Mesenchymal stem cell (in vitro differentiated cells and primary cell): ENCODE measurements at regions not wholly inside any gene's neighbourhood (a gene's known extent, or its start where the extent isn't known, plus 50 kb on each side); places are given as distances from the start of the nearest gene placed in this dataset.

Experiments used
- DNase-seq: peaks from one replicate; pipeline ENCODE4 v3.0.0-alpha.2; 2013
- H2AFZ ChIP-seq: one replicate; pipeline ENCODE4 v1.6.1; 2013; ENCODE audit warnings: low read depth, mild to moderate bottlenecking, control low read depth, inconsistent platforms, low read length, moderate library complexity
- H2AK5ac ChIP-seq: 2 replicates; pipeline ENCODE4 v1.6.1; 2013; ENCODE audit warnings: low read length, moderate library complexity, mild to moderate bottlenecking, inconsistent platforms; ENCODE audit not compliant: severe bottlenecking
- H2BK120ac ChIP-seq: one replicate; pipeline ENCODE4 v1.6.1; 2013; ENCODE audit warnings: low read depth, mild to moderate bottlenecking, inconsistent platforms, low read length, moderate library complexity
- H2BK12ac ChIP-seq, 2 experiments: one replicate each; pipeline ENCODE4 v1.6.1; 2013; ENCODE audit warnings: inconsistent platforms in 2 of 2, low read length in 2 of 2, mild to moderate bottlenecking in 2 of 2, moderate library complexity in 2 of 2, control low read depth in 1 of 2
- H2BK15ac ChIP-seq: one replicate; pipeline ENCODE4 v1.6.1; 2013; ENCODE audit warnings: mild to moderate bottlenecking, low read depth, inconsistent platforms; ENCODE audit not compliant: poor library complexity, severe bottlenecking
- H2BK5ac ChIP-seq: 2 replicates; pipeline ENCODE4 v1.6.1; 2013; ENCODE audit warnings: low read depth, mild to moderate bottlenecking, low read length, control low read depth, inconsistent platforms; ENCODE audit not compliant: poor library complexity, severe bottlenecking
- H3K14ac ChIP-seq, 2 experiments: one replicate each; pipeline ENCODE4 v1.6.1; 2013; ENCODE audit warnings: inconsistent platforms in 2 of 2, low read length in 2 of 2, control low read depth in 1 of 2, mild to moderate bottlenecking in 1 of 2, moderate library complexity in 1 of 2
- H3K18ac ChIP-seq, 2 experiments: one replicate each; pipeline ENCODE4 v1.6.1; 2013; ENCODE audit warnings: inconsistent platforms in 2 of 2, low read length in 2 of 2, control low read depth in 1 of 2, low read depth in 1 of 2, mild to moderate bottlenecking in 1 of 2
- H3K23ac ChIP-seq, 2 experiments: one replicate each; pipeline ENCODE4 v1.6.1; 2013; ENCODE audit warnings: inconsistent platforms in 2 of 2, low read length in 2 of 2, mild to moderate bottlenecking in 2 of 2, moderate library complexity in 2 of 2, control low read depth in 1 of 2
- H3K27ac ChIP-seq: 2 replicates; pipeline ENCODE4 v1.5.1; 2013; ENCODE audit warnings: mild to moderate bottlenecking, moderate library complexity, low read length, control low read depth, inconsistent platforms; ENCODE audit not compliant: poor library complexity, severe bottlenecking
- H3K27me3 ChIP-seq, 2 experiments: 2 replicates each; pipeline versions ENCODE4 v1.6.1 to v1.7.0; 2013; ENCODE audit warnings: low read length in 2 of 2, mild to moderate bottlenecking in 2 of 2, moderate library complexity in 2 of 2, control low read depth in 1 of 2, inconsistent platforms in 1 of 2; ENCODE audit not compliant: control insufficient read depth in 1 of 2, insufficient read depth in 1 of 2
- H3K36me3 ChIP-seq, 2 experiments: 2 replicates each; pipeline versions ENCODE4 v1.6.1 to v1.7.0; 2013; ENCODE audit warnings: low read length in 2 of 2, control low read depth in 1 of 2, inconsistent platforms in 1 of 2, low read depth in 1 of 2, mild to moderate bottlenecking in 1 of 2; ENCODE audit not compliant: insufficient read depth in 2 of 2, control insufficient read depth in 1 of 2
- H3K4ac ChIP-seq, 2 experiments: one replicate each; pipeline ENCODE4 v1.6.1; 2013; ENCODE audit warnings: inconsistent platforms in 2 of 2, low read length in 2 of 2, mild to moderate bottlenecking in 2 of 2, moderate library complexity in 2 of 2, control low read depth in 1 of 2, low read depth in 1 of 2
- H3K4me1 ChIP-seq: 2 replicates; pipeline ENCODE4 v1.6.1; 2013; ENCODE audit warnings: low read depth, low read length, control low read depth; ENCODE audit not compliant: control insufficient read depth, insufficient read depth
- H3K4me2 ChIP-seq: 2 replicates; pipeline ENCODE4 v1.6.1; 2013; ENCODE audit warnings: low read length, mild to moderate bottlenecking, inconsistent platforms; ENCODE audit not compliant: poor library complexity, severe bottlenecking
- H3K4me3 ChIP-seq, 2 experiments: 2 replicates each; pipeline versions ENCODE4 v1.5.1 to v1.7.0; 2013; ENCODE audit warnings: low read length in 2 of 2, mild to moderate bottlenecking in 2 of 2, control low read depth in 1 of 2, low read depth in 1 of 2; ENCODE audit not compliant: insufficient read depth in 1 of 2
- H3K79me1 ChIP-seq: replicated peaks from 2 replicates; pipeline ENCODE4 v1.6.1; 2013; ENCODE audit warnings: mild to moderate bottlenecking, control low read depth, low read length, inconsistent platforms; ENCODE audit not compliant: poor library complexity, severe bottlenecking
- H3K9ac ChIP-seq: 2 replicates; pipeline ENCODE4 v1.7.0; 2013; ENCODE audit warnings: mild to moderate bottlenecking, low read length, moderate library complexity
- H3K9me3 ChIP-seq: 2 replicates; pipeline ENCODE4 v1.7.0; 2013; ENCODE audit warnings: mild to moderate bottlenecking, low read length; ENCODE audit not compliant: control insufficient read depth
- H4K8ac ChIP-seq: one replicate; pipeline ENCODE4 v1.6.1; 2013; ENCODE audit warnings: inconsistent platforms, mild to moderate bottlenecking, low read length, moderate library complexity
- H4K91ac ChIP-seq: one replicate; pipeline ENCODE4 v1.6.1; 2013; ENCODE audit warnings: mild to moderate bottlenecking, low read length, inconsistent platforms
- WGBS: methylation state at CpG from one replicate; pipeline ENCODE4 v1.1.7; 2013; ENCODE audit warnings: mixed read lengths; 5-methylcytosine and 5-hydroxymethylcytosine counted together

DNA sequence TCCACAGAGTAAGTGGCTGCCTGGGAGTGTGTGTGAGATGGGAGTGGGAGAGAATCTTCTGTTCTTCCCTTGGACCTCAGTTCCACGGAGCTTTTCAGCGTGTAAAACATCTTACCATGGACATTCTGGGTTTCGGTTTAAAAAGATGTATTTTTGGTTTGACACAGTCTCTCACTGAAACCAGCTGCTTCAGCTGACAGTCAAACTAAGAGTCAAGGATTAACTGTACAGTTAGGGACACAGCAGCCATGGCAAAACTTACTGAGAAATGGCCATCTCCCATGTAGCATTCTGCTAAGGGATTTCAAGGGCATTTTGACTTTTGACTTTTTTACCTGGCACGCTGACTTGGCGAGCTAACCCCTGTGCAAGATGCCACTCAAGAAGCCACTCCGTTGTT, 93.8 kb upstream of the IL12B start:
- no peak overlapping the region for H2BK120ac ChIP-seq
- H3K79me1 ChIP-seq = no peaks in the 10 kb centered on the region
- no peak overlapping the region for H3K18ac ChIP-seq
- no peak overlapping the region for H3K9ac ChIP-seq
- no peaks in the 10 kb centered on the region for H3K4me1 ChIP-seq
- H2AK5ac ChIP-seq = no peak overlapping the region
- WGBS = 92% methylated on average over 6 of the region's 6 CpGs
- peak overlapping the region in 1 of 2 experiments; percentile 12 for H3K14ac ChIP-seq
- H3K27ac ChIP-seq = no peak overlapping the region
- no peak overlapping the region for H4K91ac ChIP-seq
- H2BK5ac ChIP-seq = no peak overlapping the region
- no peak overlapping the region for H4K8ac ChIP-seq
- no peak overlapping the region for H2BK15ac ChIP-seq
- no peaks in the 10 kb centered on the region for H3K9me3 ChIP-seq
- no peak overlapping the region for H2BK12ac ChIP-seq
- no peak overlapping the region for H3K4me2 ChIP-seq
- H3K27me3 ChIP-seq = peaks cover 0 to 35% of the 10 kb centered on the region in 2 experiments
- H3K4me3 ChIP-seq = no peak overlapping the region
- DNase-seq = no peak
- H3K36me3 ChIP-seq = no peaks in the 10 kb centered on the region
- H3K23ac ChIP-seq = no peak overlapping the region
- no peak overlapping the region for H2AFZ ChIP-seq
- H3K4ac ChIP-seq = no peak overlapping the region

DNA sequence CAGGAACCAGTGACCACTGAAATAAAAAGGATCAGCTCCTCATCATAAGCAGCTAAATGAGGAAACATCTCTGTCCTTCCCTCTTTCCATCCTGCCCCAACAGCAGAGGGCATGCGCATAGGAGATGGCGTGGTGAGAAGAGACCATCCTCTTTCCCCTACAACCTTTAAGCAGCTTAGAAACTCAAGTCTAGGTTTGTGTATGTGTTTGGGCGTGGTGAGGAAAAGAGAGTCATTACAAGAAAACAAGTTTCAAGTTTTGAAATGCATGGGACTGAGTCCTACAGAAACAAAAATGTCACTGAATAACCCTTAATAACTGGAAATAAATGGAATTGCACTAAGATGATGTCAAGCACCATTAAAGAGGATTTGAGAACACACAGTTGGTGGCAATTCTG, 96.4 kb upstream of the IL12B start:
- WGBS = no CpG with 5 or more reads among the region's 3 CpGs
- H3K4me3 ChIP-seq = no peak overlapping the region
- H3K27ac ChIP-seq = no peak overlapping the region
- no peak overlapping the region for H2BK5ac ChIP-seq
- no peaks in the 10 kb centered on the region for H3K4me1 ChIP-seq
- no peak overlapping the region for H2BK120ac ChIP-seq
- no peaks in the 10 kb centered on the region for H3K79me1 ChIP-seq
- H4K8ac ChIP-seq = no peak overlapping the region
- H2AK5ac ChIP-seq = no peak overlapping the region
- H3K4me2 ChIP-seq = no peak overlapping the region
- H3K9ac ChIP-seq = no peak overlapping the region
- H3K18ac ChIP-seq = no peak overlapping the region
- H3K14ac ChIP-seq = no peak overlapping the region
- H3K9me3 ChIP-seq = no peaks in the 10 kb centered on the region
- H3K23ac ChIP-seq = no peak overlapping the region
- H2BK15ac ChIP-seq = no peak overlapping the region
- no peak overlapping the region for H2BK12ac ChIP-seq
- H3K4ac ChIP-seq = no peak overlapping the region
- H3K36me3 ChIP-seq = no peaks in the 10 kb centered on the region
- H2AFZ ChIP-seq = no peak overlapping the region
- no peak overlapping the region for H4K91ac ChIP-seq
- H3K27me3 ChIP-seq = peaks cover 0 to 52% of the 10 kb centered on the region in 2 experiments
- no peak for DNase-seq

DNA sequence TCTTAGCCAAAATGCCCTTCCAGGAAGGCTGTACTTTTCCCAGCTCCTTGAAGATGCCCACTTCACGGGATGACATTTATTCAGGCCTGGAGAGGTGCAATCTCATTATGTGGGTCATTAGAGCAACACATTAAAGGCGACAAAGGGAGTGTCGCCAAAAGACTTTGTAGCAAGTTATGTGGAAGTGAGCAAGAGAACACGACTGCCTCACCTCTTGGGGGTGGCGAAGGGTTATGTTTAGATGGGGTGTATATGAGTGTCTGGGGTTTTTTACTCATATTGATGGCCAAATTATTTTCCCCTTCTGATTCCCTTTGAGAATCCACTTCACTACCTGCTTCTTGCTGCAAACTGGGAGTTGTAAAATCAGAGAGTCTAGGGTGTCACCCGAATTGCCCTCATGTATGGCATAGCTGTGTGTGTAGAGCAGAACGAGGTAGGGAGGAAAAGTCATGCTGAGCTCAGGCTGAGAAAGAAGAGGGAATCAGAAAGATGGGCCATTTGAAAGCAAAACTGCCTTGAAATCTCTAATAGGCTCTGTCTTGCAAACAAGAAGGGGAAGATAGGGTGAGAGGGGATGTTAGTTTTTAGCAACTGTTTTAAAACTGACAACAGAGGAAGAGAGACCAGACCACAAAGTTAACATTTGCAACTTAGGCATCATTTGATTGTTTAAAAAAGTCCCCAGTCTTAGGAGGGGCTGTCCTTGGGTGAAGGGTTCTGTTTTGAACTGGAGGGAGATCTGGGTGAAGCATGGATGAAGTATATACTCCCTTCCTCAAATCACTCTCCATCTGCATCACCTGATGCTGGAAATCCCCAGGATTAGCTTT, 97.1 kb upstream of the IL12B start:
- Histone ChIP-seq H2AFZ (no peak overlapping the region), H3K18ac (no peak overlapping the region), H4K8ac (no peak overlapping the region), H2BK12ac (no peak overlapping the region), H3K9ac (no peak overlapping the region), H3K14ac (no peak overlapping the region), H2BK15ac (no peak overlapping the region), H2AK5ac (no peak overlapping the region), H3K36me3 (no peaks in the 10 kb centered on the region), H3K4me1 (no peaks in the 10 kb centered on the region), H4K91ac (no peak overlapping the region), H3K4me2 (no peak overlapping the region), H3K9me3 (no peaks in the 10 kb centered on the region), H3K27me3 (peaks cover 0 to 58% of the 10 kb centered on the region in 2 experiments), H3K4me3 (no peak overlapping the region), H3K27ac (no peak overlapping the region), H3K23ac (no peak overlapping the region), H3K4ac (no peak overlapping the region), H3K79me1 (no peaks in the 10 kb centered on the region), H2BK120ac (no peak overlapping the region), H2BK5ac (no peak overlapping the region)
- no peak for DNase-seq
- WGBS = 71% methylated on average over 6 of the region's 7 CpGs

DNA sequence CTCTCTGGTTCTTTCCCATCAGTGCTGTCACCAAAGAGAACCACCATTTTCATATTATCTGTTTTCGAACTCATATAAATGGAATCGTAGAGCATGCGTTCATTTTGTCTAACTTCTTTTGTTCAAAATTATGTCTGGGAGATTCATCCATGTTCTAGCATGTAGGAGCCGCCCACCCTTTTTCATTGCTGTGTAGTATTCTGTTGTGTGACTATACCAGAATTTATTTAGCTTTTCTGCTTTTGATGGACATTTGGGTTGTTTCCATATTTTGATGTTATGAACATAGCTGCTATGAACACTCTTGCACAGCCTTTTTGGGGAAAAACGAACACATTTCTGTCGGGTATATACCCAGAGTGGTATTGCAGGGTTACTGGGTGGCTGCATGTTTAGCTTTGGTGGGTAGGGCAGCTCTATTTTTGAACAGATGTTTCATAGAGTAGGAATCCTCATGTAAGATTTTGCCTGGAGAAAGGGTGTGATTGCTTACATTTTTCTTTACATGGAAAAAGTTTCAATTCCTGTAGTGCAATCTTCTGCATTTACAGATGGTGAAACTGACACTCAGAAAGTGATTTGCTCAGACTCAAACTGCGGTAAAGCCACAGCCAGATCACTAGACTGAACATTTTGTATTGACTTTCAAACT, 100.2 kb upstream of the IL12B start:
- Histone ChIP-seq H2BK15ac (no peak overlapping the region), H3K9me3 (no peaks in the 10 kb centered on the region), H2AFZ (no peak overlapping the region), H3K27ac (no peak overlapping the region), H2AK5ac (no peak overlapping the region), H3K4me1 (no peaks in the 10 kb centered on the region), H2BK5ac (no peak overlapping the region), H3K14ac (no peak overlapping the region), H3K4me2 (no peak overlapping the region), H3K4ac (no peak overlapping the region), H3K27me3 (peaks cover 6 to 73% of the 10 kb centered on the region in 2 experiments), H4K91ac (no peak overlapping the region), H2BK120ac (no peak overlapping the region), H2BK12ac (no peak overlapping the region), H3K23ac (no peak overlapping the region), H4K8ac (no peak overlapping the region), H3K18ac (no peak overlapping the region), H3K4me3 (no peak overlapping the region), H3K36me3 (no peaks in the 10 kb centered on the region), H3K9ac (no peak overlapping the region), H3K79me1 (no peaks in the 10 kb centered on the region)
- WGBS = 87% methylated on average over 7 of the region's 7 CpGs
- DNase-seq = no peak
